ENCODE measurements at regions not wholly inside any gene's neighbourhood (a gene's known extent, or its start where the extent isn't known, plus 50 kb on each side); places are given as distances from the start of the nearest gene placed in this dataset.

GRCh38 chr4:146124023-146124680, 51.4 kb upstream of the LSM6 start:
- no peak for TF ChIP-seq CTCF (IDR thresholded peaks at IDR 0.05; ENCODE audit: low read depth, low read length, missing control alignments)
- no peak overlapping the region for H3K4me3 ChIP-seq (replicated peaks; ENCODE audit: low read depth, low read length)
- no peak for DNase-seq (ENCODE audit: extremely low read depth, low read depth)

- no peak for DNase-seq (ENCODE audit: extremely low read depth, low read depth)
- TF ChIP-seq CTCF (IDR thresholded peaks at IDR 0.05; ENCODE audit: low read depth, low read length, missing control alignments) = no peak
- no peak overlapping the region for H3K4me3 ChIP-seq (replicated peaks; ENCODE audit: low read depth, low read length)
Measured at GRCh38 chr4:146123231-146123630, 52.3 kb upstream of the LSM6 start.

- H3K4me3 ChIP-seq (replicated peaks; ENCODE audit: low read depth, low read length) = no peak overlapping the region
- TF ChIP-seq CTCF (IDR thresholded peaks at IDR 0.05; ENCODE audit: low read depth, low read length, missing control alignments) = no peak
- DNase-seq (ENCODE audit: extremely low read depth, low read depth) = no peak
Measured at GRCh38 chr4:146122398-146122797, 53.1 kb upstream of the LSM6 start.

GRCh38 chr4:146121757-146122156, 53.8 kb upstream of the LSM6 start:
- no peak overlapping the region for H3K4me3 ChIP-seq (replicated peaks; ENCODE audit: low read depth, low read length)
- no peak for TF ChIP-seq CTCF (IDR thresholded peaks at IDR 0.05; ENCODE audit: low read depth, low read length, missing control alignments)
- DNase-seq (ENCODE audit: extremely low read depth, low read depth) = no peak

GRCh38 chr4:146119845-146120404, 55.6 kb upstream of the LSM6 start:
- no peak for TF ChIP-seq CTCF (IDR thresholded peaks at IDR 0.05; ENCODE audit: low read depth, low read length, missing control alignments)
- no peak overlapping the region for H3K4me3 ChIP-seq (replicated peaks; ENCODE audit: low read depth, low read length)
- no peak for DNase-seq (ENCODE audit: extremely low read depth, low read depth)

GRCh38 chr4:146114066-146114465, 61.5 kb upstream of the LSM6 start:
- no peak overlapping the region for H3K4me3 ChIP-seq (replicated peaks; ENCODE audit: low read depth, low read length)
- TF ChIP-seq CTCF (IDR thresholded peaks at IDR 0.05; ENCODE audit: low read depth, low read length, missing control alignments) = no peak
- no peak for DNase-seq (ENCODE audit: extremely low read depth, low read depth)

- H3K4me3 ChIP-seq (replicated peaks; ENCODE audit: low read depth, low read length) = no peak overlapping the region
- no peak for TF ChIP-seq CTCF (IDR thresholded peaks at IDR 0.05; ENCODE audit: low read depth, low read length, missing control alignments)
- no peak for DNase-seq (ENCODE audit: extremely low read depth, low read depth)
Measured at GRCh38 chr4:146113171-146113570, 62.3 kb upstream of the LSM6 start.

All from HFF-Myc (cell line).